Omental fat pad (tissue), 3 donors: ENCODE measurements at regions not wholly inside any gene's neighbourhood (a gene's known extent, or its start where the extent isn't known, plus 50 kb on each side); places are given as distances from the start of the nearest gene placed in this dataset.
"Not testable (repeated sequence)": the region's sequence is repeated elsewhere in the genome, so short reads cannot be mapped to it uniquely, and the experiment has no call there.

Experiments used
- ATAC-seq: fragments of 150-250 bp; one replicate; pipeline ENCODE4 v1.9.1; 2016; ENCODE audit warnings: mild to moderate bottlenecking, moderate library complexity; ENCODE audit not compliant: low FRiP score
- DNase-seq: peaks from one replicate; pipeline ENCODE4 v3.0.0-alpha.2; 2019; ENCODE audit warnings: low spot score
- TF ChIP-seq, protein P1 (sequence below), 3 donors: fragments of 450-650 bp; IDR thresholded peaks; one replicate each; pipeline ENCODE4 v1.5.1; 2016 to 2017; ENCODE audit warnings: antibody characterized with exemption in 3 of 3, mild to moderate bottlenecking in 3 of 3, moderate library complexity in 2 of 3

GRCh38 chr21:28179136-28179535 is 813.5 kb downstream of the LTN1 start:
- DNase-seq (no peak), ATAC-seq (no peak)
- TF ChIP-seq, protein P1, sequence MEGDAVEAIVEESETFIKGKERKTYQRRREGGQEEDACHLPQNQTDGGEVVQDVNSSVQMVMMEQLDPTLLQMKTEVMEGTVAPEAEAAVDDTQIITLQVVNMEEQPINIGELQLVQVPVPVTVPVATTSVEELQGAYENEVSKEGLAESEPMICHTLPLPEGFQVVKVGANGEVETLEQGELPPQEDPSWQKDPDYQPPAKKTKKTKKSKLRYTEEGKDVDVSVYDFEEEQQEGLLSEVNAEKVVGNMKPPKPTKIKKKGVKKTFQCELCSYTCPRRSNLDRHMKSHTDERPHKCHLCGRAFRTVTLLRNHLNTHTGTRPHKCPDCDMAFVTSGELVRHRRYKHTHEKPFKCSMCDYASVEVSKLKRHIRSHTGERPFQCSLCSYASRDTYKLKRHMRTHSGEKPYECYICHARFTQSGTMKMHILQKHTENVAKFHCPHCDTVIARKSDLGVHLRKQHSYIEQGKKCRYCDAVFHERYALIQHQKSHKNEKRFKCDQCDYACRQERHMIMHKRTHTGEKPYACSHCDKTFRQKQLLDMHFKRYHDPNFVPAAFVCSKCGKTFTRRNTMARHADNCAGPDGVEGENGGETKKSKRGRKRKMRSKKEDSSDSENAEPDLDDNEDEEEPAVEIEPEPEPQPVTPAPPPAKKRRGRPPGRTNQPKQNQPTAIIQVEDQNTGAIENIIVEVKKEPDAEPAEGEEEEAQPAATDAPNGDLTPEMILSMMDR (IDR thresholded peaks at IDR 0.05), result no peak

GRCh38 chr21:28177124-28177523 is 815.6 kb downstream of the LTN1 start:
- ATAC-seq (no peak), DNase-seq (no peak)
- TF ChIP-seq, protein P1 (IDR thresholded peaks at IDR 0.05), result no peak

GRCh38 chr21:28174701-28175100 is 818.0 kb downstream of the LTN1 start:
- DNase-seq, result no peak
- TF ChIP-seq, protein P1 (IDR thresholded peaks at IDR 0.05), result no peak
- ATAC-seq, result no peak

GRCh38 chr21:28174006-28174405 is 818.7 kb downstream of the LTN1 start:
- DNase-seq, result no peak
- no peak for ATAC-seq
- TF ChIP-seq, protein P1 (IDR thresholded peaks at IDR 0.05), result no peak

GRCh38 chr21:28172376-28172775 is 820.3 kb downstream of the LTN1 start:
- TF ChIP-seq, protein P1 (IDR thresholded peaks at IDR 0.05), result no peak
- no peak for DNase-seq
- ATAC-seq, result no peak

DNA sequence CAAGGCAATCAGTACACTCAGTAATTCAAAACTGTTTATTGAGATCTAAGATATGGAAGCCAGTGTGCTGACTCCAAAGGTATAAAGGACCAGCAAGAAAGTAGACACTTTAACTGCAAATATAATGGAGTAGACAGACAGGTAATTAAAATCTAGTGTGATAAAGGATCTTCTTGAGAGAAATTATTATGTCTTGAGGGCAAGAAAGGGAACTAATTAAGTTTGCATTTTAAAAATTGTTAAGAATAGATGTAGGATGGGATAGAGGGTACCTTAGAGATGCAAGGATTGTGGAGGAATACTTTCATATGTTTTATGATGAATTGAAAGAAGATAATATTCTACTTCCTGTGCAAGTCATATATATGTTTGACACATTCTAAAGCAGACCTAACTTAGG is 825.3 kb downstream of the LTN1 start:
- DNase-seq (no peak), ATAC-seq (no peak)
- TF ChIP-seq, protein P1 (IDR thresholded peaks at IDR 0.05), result no peak

DNA sequence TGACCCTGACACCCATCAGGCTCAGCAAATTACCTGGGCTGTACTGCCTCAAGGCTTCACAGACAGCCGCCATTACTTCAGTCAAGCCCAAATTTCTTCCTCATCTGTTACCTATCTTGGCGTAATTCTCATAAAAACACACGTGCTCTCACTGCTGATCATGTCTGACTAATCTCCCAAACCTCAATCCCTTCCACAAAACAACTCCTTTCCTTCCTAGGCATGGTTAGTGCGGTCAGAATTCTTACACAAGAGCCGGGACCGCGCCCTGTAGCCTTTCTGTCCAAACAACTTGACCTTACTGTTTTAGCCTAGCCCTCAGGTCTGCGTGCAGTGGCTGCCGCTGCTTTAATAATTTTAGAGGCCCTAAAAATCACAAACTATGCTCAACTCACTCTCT is 828.2 kb downstream of the LTN1 start:
- ATAC-seq, DNase-seq: not testable (repeated sequence)

- not testable (repeated sequence) for DNase-seq, ATAC-seq
These were observed 830.6 kb downstream of the LTN1 start for GRCh38 chr21:28162052-28162451.
